HG02981 (cell line): ENCODE measurements at regions not wholly inside any gene's neighbourhood (a gene's known extent, or its start where the extent isn't known, plus 50 kb on each side); places are given as distances from the start of the nearest gene placed in this dataset.
"Not testable (repeated sequence)": the region's sequence is repeated elsewhere in the genome, so short reads cannot be mapped to it uniquely, and the experiment has no call there.

Experiments used
- ATAC-seq: cut with Tn5 transposase; IDR thresholded peaks from one replicate; pipeline ENCODE4 v1.9.1; 2021; ENCODE audit warnings: mild to moderate bottlenecking, moderate library complexity; ENCODE audit not compliant: unreplicated experiment

GRCh38 chr16:64736857-64737256, 385.0 kb downstream of the CDH11 start:
- no peak for ATAC-seq

- ATAC-seq, result no peak
Measured at GRCh38 chr16:64731891-64732290, 390.0 kb downstream of the CDH11 start.

- ATAC-seq, result no peak
Measured at GRCh38 chr16:64730261-64730660, 391.6 kb downstream of the CDH11 start.

GRCh38 chr16:64724339-64724738, 397.5 kb downstream of the CDH11 start:
- ATAC-seq, result no peak

- no peak for ATAC-seq
Measured at GRCh38 chr16:64718486-64718885, 403.4 kb downstream of the CDH11 start.

- ATAC-seq, result no peak
Measured at GRCh38 chr16:64717871-64718270, 404.0 kb downstream of the CDH11 start.

- no peak for ATAC-seq
Measured at GRCh38 chr16:64715624-64716023, 406.2 kb downstream of the CDH11 start.

GRCh38 chr16:64712026-64712425, 409.8 kb downstream of the CDH11 start:
- ATAC-seq, result no peak

- ATAC-seq, result no peak
Measured at GRCh38 chr16:64711596-64711995, 410.3 kb downstream of the CDH11 start.

- no peak for ATAC-seq
Measured at GRCh38 chr16:64711026-64711425, 410.8 kb downstream of the CDH11 start.

GRCh38 chr16:64705443-64705842, 416.4 kb downstream of the CDH11 start:
- no peak for ATAC-seq

- ATAC-seq, result no peak
Measured at GRCh38 chr16:64704386-64704785, 417.5 kb downstream of the CDH11 start.

- no peak for ATAC-seq
Measured at GRCh38 chr16:64702415-64702814, 419.4 kb downstream of the CDH11 start.

GRCh38 chr16:64700628-64701027, 421.2 kb downstream of the CDH11 start:
- ATAC-seq, result no peak

GRCh38 chr16:64696866-64697265, 425.0 kb downstream of the CDH11 start:
- no peak for ATAC-seq

GRCh38 chr16:64695684-64696083, 426.2 kb downstream of the CDH11 start:
- no peak for ATAC-seq

GRCh38 chr16:64693946-64694345, 427.9 kb downstream of the CDH11 start:
- no peak for ATAC-seq

- ATAC-seq, result no peak
Measured at GRCh38 chr16:64687786-64688185, 434.1 kb downstream of the CDH11 start.

GRCh38 chr16:64687123-64687522, 434.7 kb downstream of the CDH11 start:
- no peak for ATAC-seq

GRCh38 chr16:64679976-64680690, 441.7 kb downstream of the CDH11 start:
- ATAC-seq, result no peak

GRCh38 chr16:64669573-64669972, 452.3 kb downstream of the CDH11 start:
- ATAC-seq, result no peak

GRCh38 chr16:64667334-64667877, 454.5 kb downstream of the CDH11 start:
- ATAC-seq, result no peak

GRCh38 chr16:64662312-64662711, 459.6 kb downstream of the CDH11 start:
- ATAC-seq, result not testable (repeated sequence)
